ENCODE measurements at regions not wholly inside any gene's neighbourhood (a gene's known extent, or its start where the extent isn't known, plus 50 kb on each side); places are given as distances from the start of the nearest gene placed in this dataset.
"Not testable (repeated sequence)": the region's sequence is repeated elsewhere in the genome, so short reads cannot be mapped to it uniquely, and the experiment has no call there.

DNA sequence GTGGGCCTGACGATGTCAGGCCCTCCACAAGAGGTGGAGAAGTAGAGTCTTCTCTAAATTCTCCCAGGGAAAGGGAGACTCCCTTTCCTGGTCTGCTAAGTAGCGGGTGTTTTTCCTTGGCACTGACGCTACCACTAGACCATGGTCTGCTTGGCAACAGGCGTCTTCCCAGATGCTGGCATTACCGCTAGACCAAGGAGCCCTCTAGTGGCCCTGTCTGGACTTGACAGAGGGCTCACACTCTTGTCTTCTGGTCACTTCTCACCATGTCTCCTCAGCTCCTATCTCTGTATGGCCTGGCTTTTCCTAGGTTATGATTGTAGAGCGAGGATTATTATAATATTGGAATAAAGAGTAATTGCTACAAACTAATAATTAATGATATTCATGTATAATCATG lies 51.1 kb upstream of the RASSF6 start:
- not testable (repeated sequence) for DNase-seq

DNA sequence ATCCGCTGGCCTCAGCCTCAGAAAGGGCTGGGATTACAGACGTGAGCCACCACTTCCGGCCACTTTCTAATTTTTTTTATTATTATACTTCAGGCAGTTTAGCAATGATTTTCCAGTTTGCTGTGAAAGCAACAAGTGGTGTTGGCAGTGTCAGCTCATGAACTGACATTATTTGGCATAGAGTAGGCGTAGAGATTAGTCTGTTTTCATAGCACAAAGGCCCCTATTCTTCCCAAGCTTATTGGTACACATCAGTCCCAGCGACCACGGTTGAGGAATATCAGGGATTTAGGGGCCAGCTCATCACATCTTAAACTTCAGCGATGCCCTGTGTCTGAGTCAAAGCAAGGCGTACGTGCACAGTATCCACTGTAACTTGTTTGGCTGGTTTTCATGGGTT lies 53.0 kb upstream of the RASSF6 start:
- no peak for DNase-seq

DNA sequence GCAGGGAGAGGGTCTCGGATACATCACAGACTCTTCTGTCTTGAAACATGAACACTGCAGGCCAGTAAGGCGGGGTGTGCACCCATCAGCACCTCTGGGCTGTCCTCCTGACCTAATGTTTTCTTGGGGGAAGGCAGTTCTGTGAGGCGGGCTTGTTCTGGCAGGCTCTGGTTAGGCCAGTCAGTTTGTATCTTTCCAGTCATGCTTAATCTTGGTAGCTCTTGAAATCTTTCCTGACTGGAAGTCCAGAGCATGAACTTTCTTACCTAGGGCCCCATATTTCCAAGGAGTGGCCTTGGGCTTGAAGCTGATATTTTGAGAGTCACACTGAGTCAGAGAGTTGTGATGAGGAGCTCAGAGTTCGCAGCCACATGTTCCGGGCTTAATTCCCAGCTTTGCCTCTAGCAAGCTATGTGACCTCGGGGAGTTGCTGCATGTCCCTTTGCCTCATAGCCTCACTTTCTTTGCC lies 54.2 kb upstream of the RASSF6 start:
- no peak for DNase-seq

DNA sequence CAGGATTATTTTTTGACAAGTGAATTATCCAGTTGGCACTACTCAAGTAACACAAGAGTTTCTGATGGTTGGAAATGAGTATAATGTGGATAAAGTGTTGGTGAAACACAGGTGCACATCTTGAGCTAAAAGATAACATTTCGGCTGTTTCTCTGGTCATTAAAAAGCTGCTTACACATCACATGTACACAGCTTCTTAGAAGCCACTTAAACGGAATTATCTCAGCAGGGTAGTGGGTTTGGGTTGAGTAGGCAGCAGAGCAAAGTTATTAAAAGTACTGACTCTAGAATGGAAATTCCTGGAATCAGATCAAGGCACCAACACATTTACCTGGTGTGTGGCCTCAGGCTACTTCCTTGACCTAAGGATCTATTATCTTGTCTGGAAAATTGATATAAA lies 55.4 kb upstream of the RASSF6 start:
- peak; percentile 87 for DNase-seq

DNA sequence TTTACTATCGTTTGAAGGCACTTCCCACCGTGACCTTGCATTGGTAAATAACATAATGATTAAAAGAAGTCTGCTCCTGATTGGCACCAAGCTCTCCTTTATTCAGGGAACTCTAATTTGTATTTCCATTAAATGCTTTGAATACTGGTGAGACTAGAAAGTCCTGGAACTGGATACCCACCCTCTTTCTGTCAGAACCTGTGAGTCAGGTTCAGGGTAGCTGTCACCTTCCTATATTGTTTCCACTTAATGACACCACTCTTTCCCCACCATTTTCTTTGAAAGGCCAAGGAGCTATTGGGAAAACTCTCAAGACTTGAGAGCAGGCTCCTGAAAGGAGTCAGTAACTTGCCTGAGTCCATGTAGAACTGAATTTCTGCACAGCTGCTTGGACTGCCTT lies 55.9 kb upstream of the RASSF6 start:
- no peak for DNase-seq

DNA sequence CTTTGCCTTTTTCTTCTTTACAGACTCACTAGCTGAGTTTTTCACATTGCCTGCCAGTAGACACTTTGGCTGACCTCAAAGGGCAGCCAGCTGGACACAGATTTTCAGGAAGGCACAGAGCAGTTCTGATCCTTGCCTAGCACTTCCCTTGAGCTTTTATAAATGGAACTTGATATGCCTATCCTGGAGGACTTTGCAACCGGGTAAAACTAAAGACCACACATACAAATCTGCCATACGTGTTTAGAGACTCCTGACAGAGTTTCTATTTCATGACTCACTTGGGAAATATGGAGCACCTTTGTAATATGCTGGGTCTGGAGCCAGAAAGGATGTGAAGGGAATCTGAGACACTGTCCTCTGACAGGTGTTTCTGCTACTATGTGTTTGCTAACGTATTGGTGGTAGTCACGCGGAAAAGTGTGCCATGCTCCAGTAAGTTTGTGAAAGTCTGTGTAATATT lies 56.7 kb upstream of the RASSF6 start:
- DNase-seq: peak; percentile 98

DNA sequence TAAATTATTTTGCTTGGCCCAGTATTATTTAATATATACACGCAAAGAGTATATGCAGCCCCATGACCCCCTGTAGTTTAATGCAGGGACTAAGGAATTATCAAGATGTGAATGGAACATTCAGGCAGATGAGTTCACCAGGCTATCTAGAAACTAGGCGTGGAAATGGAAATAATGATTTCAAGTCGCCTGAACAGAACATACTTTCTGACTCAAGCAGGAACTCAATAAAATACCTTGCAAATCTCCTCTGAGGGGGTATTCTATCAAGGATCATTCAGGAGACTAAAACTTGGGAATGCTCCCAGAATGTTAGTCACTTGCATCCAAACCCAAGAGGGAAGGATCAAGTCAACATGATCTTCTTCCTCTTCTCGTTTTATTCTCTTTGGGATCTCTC lies 59.6 kb upstream of the RASSF6 start:
- no peak for DNase-seq

DNA sequence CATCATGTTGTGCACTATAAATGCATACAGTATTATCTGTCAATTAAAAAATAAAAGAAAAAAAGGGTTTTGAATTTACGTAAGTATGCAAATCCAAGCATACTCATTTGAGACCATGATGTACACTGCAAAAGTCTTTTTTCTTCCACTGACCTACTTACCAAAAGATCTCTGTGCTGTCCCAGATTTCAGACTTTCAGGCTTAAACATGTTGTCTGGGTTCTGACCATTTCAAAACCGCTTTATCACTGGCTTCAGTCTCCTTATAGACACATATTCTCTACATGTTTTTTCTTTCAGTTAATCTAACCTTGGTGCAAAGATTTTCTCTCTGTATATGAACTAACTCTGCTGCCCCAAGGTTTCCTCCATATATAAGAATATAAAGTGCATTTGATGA lies 58.6 kb upstream of the CXCL8 start:
- no peak for DNase-seq

DNA sequence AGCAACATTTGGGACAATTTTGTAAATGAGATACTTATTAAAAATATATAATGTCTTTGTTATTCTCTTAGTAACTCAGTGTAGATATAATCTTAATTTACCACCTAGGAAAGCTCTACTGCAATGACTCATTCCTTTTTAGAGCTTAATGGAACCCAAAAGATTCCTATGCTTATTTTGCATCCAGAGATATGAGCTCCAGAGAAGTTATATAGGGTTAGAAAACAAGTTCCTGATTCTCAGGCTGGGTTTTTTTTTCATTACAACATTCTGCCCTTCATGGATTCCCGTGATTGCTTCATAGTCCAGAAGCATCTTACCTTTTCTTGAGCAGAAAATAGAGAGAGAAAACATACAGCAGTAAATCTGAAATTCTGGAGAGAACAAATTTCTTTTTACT lies 57.9 kb upstream of the CXCL8 start:
- no peak for DNase-seq

DNA sequence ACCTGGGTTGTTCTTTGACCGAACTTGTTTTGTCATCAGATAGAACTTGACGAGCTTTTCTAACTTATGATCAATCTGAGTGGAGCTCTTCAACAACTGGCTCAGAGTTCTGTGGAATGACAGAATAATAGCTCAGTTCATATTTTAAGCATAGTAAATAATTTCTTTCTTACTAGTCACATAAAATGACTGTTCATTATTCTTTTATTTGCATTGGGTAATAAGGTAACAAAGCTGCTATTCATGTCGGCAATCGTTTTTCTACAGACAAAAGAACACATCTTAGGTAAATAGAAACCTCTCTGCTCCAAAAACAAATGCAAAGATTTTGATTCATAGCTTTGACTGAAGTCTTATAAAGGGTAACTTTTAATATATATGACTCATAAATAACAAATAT lies 57.3 kb upstream of the CXCL8 start:
- peak; percentile 62 for DNase-seq

DNA sequence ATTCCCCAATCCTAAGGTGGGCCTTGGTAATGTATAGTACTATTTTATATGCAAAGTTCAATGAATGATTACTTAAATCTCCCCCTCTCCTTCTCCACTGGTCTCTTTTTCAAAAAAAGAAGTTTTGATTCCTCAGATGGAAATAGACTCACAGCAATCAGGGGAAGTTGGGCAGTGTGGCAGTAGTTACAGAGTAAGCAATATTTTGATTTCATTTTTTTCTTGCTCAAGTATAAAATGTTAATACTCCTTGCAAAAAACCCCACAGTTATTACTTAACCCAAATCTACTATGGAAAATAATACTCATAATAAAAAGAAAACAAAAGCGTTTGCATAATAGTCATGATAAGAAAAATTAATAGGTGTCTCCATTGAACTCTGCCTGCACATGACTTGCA lies 56.9 kb upstream of the CXCL8 start:
- no peak for DNase-seq

DNA sequence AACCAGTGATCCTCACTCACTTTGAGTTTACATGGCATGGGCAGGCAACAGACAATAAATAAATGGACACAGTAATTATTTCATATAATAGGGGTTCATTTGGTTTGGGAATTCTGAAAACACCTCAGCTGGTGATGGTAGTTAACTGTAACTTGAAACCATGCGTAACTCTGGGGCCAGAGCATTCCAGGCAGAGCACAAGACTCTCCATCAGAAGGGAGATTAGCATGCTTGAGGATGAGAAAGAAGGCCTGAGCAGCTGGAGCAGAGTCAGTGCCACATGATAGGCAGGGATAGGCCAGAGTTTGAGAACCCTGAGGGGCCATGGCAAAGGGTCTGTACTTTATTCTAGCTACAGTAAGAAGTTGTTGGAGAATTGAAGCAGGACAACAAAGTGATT lies 56.3 kb upstream of the CXCL8 start:
- no peak for DNase-seq

DNA sequence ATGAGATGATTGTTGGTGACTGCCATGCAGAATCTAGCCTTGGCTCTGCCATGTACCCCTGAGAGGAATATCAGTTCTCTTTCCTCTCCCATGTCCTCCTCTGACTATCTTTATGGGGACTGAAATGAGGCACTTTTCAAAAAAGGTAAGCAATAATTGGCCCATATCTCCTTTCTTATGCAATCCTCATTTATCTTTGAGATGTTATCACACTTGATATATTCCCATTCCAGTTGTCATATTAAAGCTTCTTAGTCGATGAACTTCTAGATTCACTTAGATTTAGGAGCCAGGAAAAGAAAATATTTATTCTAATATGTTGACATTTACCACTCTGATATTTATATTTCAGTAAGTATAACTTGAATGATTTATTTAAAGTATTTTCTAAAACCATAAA lies 55.3 kb upstream of the CXCL8 start:
- DNase-seq: no peak

DNA sequence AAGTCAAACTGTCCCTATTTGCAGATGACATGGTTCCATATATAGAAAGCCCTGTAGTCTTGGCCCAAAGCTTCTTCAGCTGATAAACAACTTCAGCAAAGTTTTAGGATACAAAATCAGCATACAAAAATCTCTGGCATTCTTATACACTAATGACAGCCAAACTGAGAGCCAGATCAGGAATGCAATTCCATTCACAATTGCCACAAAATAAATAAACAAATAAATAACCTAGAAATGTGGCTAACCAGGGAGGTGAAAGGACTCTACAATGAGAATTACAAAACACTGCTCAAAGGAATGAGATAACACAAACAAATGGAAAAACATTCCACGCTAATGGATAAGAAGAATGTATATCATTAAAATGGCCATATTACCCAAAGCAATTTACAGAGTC lies 52.9 kb upstream of the CXCL8 start:
- DNase-seq: no peak

DNA sequence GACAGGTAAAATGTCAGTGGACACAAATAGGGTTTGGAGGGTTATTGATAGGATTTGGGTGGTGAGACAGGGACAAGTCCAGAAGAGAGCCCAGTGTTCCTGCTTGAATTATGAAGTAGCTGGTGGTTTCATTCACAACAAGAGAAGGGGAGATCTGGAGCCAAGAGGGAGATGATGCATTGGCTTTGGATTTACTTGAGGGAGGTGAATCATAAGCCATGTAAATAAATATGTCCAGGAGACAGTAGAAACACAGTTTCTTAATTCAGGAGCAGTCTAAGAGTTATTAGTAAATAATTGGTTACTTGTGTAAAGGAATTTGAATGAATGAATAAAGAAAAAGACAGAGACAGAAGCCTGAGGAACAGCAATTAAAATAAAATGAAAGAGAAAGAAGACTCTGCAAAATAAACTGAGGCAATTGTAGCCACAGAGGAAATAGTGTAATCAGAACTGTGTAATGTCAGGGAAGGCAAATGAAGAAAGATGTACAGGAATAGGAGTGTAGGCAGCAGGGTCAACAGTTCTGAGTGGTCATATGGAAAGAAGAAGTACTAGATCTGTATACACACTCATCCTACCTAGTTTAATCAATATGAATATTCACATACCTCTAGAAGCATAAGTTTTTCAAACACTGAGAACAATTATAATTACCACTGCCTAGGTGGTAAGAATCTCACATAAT lies 50.2 kb upstream of the CXCL8 start:
- DNase-seq: no peak

Measured in NCI-H510A treated with DMSO at 0.1 percent for 48 hours (cell line).